ENCODE measurements at regions not wholly inside any gene's neighbourhood (a gene's known extent, or its start where the extent isn't known, plus 50 kb on each side); places are given as distances from the start of the nearest gene placed in this dataset.

DNA sequence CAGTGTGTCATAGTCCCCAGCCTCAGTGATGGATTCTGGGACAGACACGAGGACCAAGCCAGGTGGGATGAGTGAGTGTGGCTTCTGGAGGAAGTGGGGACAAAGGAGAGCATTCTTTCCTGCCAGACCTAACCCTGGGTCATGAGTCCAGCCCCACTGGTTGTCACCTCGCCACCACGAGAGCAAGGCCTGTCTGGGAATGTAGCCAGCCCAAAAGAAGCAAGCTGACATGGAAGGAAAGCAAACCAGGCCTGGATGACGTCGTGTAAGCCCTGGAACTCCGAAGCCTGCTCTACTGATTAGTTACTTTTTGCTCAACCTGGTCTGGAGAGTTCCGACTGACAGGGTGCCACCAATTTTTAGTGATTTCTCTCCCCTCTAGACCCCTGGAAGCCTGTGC is 105.9 kb downstream of the SINHCAF start:
- TF ChIP-seq CTCF (conservative IDR thresholded peaks at IDR 0.05 in 1 of 2, IDR thresholded peaks at IDR 0.05 in 1 of 2; ENCODE audit: extremely low read depth in 1 of 2, insufficient read depth in 1 of 2, low read depth in 1 of 2, low read length in 2 of 2) (no peak), EZH2 (IDR thresholded peaks at IDR 0.05; ENCODE audit: borderline replicate concordance, low read length) (no peak)

Measured in mammary epithelial cell (primary cell).